BJ (cell line): ENCODE measurements at regions not wholly inside any gene's neighbourhood (a gene's known extent, or its start where the extent isn't known, plus 50 kb on each side); places are given as distances from the start of the nearest gene placed in this dataset.

Experiments used
- CTCF ChIA-PET: fragments of 350-600 bp; formaldehyde crosslinking; extraction: SDS; loops from one replicate; lab custom pipeline; 2021; ENCODE audit warnings: antibody characterized with exemption, inconsistent platforms; lab: Yijun Ruan, JAX
- POLR2A ChIA-PET: fragments of 300-600 bp; sonication (Branson Sonifier 250); formaldehyde crosslinking; extraction: SDS; loops from one replicate; lab custom pipeline; 2021; ENCODE audit warnings: antibody characterized with exemption; lab: Charles Lee
- DNase-seq: peaks from one replicate; pipeline ENCODE4 v3.0.0-alpha.2; 2011; ENCODE audit warnings: low read depth
- H3K27me3 ChIP-seq: 2 replicates; pipeline ENCODE4 v1.6.0; 2011; ENCODE audit warnings: low read length; ENCODE audit not compliant: control insufficient read depth, insufficient read depth
- H3K36me3 ChIP-seq: 2 replicates; pipeline ENCODE4 v1.5.1; 2011; ENCODE audit warnings: low read length; ENCODE audit not compliant: control insufficient read depth, insufficient read depth
- H3K4me3 ChIP-seq: 2 replicates; pipeline ENCODE4 v1.5.1; 2011; ENCODE audit warnings: low read depth, mild to moderate bottlenecking, control low read depth, low read length
- CTCF ChIP-seq: IDR thresholded peaks from 2 replicates; pipeline ENCODE4 v1.5.1; 2011; ENCODE audit warnings: low read depth, mild to moderate bottlenecking, control low read depth, inconsistent platforms, low read length, moderate library complexity; ENCODE audit not compliant: insufficient read depth

GRCh38 chr2:120520929-120521912 lies 175.3 kb downstream of the INHBB start:
- CTCF ChIA-PET: interaction anchor here (0.6 to 1.7 kb wide), 24 partner anchors 8 to 180 kb away, joined by 3 to 10 read pairs (median 4); partner anchors contain the start of gene INHBB
- no peak for DNase-seq
- TF ChIP-seq CTCF: peak; percentile 86
- Histone ChIP-seq H3K27me3 (peaks cover 8% of the 10 kb centered on the region), H3K36me3 (no peaks in the 10 kb centered on the region), H3K4me3 (no peak overlapping the region)
- POLR2A ChIA-PET: no interaction called here

GRCh38 chr2:120522151-120522751 lies 176.3 kb downstream of the INHBB start:
- CTCF ChIA-PET: interaction anchor here (1.0 to 1.7 kb wide), 8 partner anchors 8 to 155 kb away, joined by 3 to 10 read pairs (median 4); no protein-coding TSS in a partner anchor
- H3K27me3 ChIP-seq: peaks cover 6% of the 10 kb centered on the region

GRCh38 chr2:120523766-120524165 lies 177.8 kb downstream of the INHBB start:
- no peak overlapping the region for H3K4me3 ChIP-seq
- ChIA-PET CTCF (interaction anchor here (0.6 kb wide), 1 partner anchor 10 kb away, joined by 3 read pairs; no protein-coding TSS in a partner anchor), POLR2A (no interaction called here)
- no peak for TF ChIP-seq CTCF
- H3K36me3 ChIP-seq: no peaks in the 10 kb centered on the region
- no peak for DNase-seq
- H3K27me3 ChIP-seq: peaks cover 6% of the 10 kb centered on the region

More at GRCh38 chr2:120522151-120522751, 176.3 kb downstream of the INHBB start:
- no peak for DNase-seq
- no peaks in the 10 kb centered on the region for H3K36me3 ChIP-seq
- no peak for TF ChIP-seq CTCF
- no peak overlapping the region for H3K4me3 ChIP-seq
- POLR2A ChIA-PET: no interaction called here

GRCh38 chr2:120524174-120524573 lies 178.2 kb downstream of the INHBB start:
- TF ChIP-seq CTCF: no peak
- Histone ChIP-seq H3K27me3 (peaks cover 4% of the 10 kb centered on the region), H3K36me3 (no peaks in the 10 kb centered on the region), H3K4me3 (no peak overlapping the region)
- CTCF ChIA-PET: no interaction called here
- no peak for DNase-seq
- POLR2A ChIA-PET: no interaction called here
